GM20000 (cell line): ENCODE measurements at regions not wholly inside any gene's neighbourhood (a gene's known extent, or its start where the extent isn't known, plus 50 kb on each side); places are given as distances from the start of the nearest gene placed in this dataset.

Experiments
- DNase-seq: peaks from one replicate; pipeline ENCODE4 v3.0.0; 2012; ENCODE audit warnings: low spot score
- TF ChIP-seq, protein P1 (sequence below): IDR thresholded peaks from 2 replicates; pipeline ENCODE4 v1.5.1; 2012; ENCODE audit warnings: mild to moderate bottlenecking, control low read depth; ENCODE audit errors: extremely low read depth, missing control alignments

- TF ChIP-seq, protein P1, sequence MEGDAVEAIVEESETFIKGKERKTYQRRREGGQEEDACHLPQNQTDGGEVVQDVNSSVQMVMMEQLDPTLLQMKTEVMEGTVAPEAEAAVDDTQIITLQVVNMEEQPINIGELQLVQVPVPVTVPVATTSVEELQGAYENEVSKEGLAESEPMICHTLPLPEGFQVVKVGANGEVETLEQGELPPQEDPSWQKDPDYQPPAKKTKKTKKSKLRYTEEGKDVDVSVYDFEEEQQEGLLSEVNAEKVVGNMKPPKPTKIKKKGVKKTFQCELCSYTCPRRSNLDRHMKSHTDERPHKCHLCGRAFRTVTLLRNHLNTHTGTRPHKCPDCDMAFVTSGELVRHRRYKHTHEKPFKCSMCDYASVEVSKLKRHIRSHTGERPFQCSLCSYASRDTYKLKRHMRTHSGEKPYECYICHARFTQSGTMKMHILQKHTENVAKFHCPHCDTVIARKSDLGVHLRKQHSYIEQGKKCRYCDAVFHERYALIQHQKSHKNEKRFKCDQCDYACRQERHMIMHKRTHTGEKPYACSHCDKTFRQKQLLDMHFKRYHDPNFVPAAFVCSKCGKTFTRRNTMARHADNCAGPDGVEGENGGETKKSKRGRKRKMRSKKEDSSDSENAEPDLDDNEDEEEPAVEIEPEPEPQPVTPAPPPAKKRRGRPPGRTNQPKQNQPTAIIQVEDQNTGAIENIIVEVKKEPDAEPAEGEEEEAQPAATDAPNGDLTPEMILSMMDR = no peak
- no peak for DNase-seq
Observed at GRCh38 chr12:38985961-38986360, 80.6 kb upstream of the CPNE8 start.

GRCh38 chr12:38984388-38984787 is 79.0 kb upstream of the CPNE8 start:
- DNase-seq = no peak
- TF ChIP-seq, protein P1 = no peak

DNA sequence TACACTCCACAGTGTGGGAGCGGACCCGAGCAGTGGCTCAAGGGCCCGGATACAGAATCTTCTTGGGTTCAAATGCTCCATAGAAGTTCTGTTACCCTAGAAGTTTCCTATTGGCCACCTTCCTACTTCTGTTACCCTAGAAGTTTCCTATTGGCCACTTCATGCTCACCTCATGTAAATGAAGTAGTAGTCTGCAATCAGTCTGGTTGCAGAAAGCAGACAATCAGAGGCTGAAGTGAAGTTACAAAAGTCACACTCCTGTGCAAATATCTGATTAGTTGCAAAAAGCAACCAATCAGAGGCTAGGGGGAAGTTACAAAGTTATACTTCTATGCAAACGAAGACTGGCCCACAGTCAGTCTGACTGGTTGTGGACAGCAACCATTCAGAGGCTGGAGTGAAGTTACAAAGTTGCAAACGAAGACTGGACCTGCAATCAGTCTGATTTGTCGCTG is 77.8 kb upstream of the CPNE8 start:
- DNase-seq = no peak
- TF ChIP-seq, protein P1 = no peak

DNA sequence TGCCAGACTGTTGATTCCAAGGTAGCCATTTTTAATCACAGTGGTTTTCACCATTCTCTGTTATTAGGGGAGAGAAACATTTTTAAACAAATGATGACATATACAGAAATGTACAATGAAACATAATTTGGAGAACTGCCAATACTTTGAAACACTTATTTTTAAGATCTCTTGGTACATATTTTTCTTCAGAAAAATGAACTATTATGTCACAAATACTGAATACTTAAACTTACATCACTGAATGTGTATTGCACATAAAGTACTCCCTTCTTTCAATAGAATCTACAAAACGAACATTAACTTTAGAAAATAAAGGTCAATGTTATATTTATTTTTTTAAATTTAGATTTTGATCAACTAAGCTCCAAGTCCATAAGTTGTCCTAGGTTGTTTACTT is 71.7 kb upstream of the CPNE8 start:
- no peak for DNase-seq
- TF ChIP-seq, protein P1 = no peak

GRCh38 chr12:38969706-38970105 is 64.3 kb upstream of the CPNE8 start:
- TF ChIP-seq, protein P1 = no peak
- no peak for DNase-seq

- DNase-seq = no peak
- TF ChIP-seq, protein P1 = no peak
Observed at GRCh38 chr12:38961683-38962082, 56.3 kb upstream of the CPNE8 start.

DNA sequence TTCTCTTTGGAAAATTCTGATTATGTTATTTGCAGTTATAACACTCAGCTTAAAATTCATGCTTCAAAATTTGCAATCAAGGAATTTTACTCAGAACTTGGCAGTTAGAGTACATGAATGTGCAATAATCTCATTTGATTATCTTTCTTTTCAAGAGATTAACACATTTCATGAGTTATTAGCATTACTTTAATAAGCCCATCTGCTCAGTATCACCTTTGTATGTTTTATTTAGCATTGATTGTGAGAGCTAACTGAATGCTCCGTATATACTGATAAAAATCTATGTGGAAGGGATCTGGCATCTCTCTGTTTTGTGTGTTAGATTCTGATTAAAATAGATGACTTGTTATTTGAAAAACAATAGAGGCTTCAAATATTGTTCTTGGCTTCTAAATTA is 55.6 kb upstream of the CPNE8 start:
- DNase-seq = no peak
- TF ChIP-seq, protein P1 = no peak
